HG02763 (cell line): ENCODE measurements at regions not wholly inside any gene's neighbourhood (a gene's known extent, or its start where the extent isn't known, plus 50 kb on each side); places are given as distances from the start of the nearest gene placed in this dataset.
A peak's percentile ranks its signal among the peaks of the same experiment; 100 is the strongest.
"Not testable (repeated sequence)": the region's sequence is repeated elsewhere in the genome, so short reads cannot be mapped to it uniquely, and the experiment has no call there.

Experiments
- ATAC-seq: cut with Tn5 transposase; IDR thresholded peaks from one replicate; pipeline ENCODE4 v1.9.1; 2021; ENCODE audit warnings: mild to moderate bottlenecking, moderate library complexity; ENCODE audit not compliant: unreplicated experiment

- no peak for ATAC-seq
Measured at GRCh38 chrX:121407627-121408026, 360.2 kb downstream of the GLUD2 start.

- not testable (repeated sequence) for ATAC-seq
Measured at GRCh38 chrX:121431514-121431913, 384.1 kb downstream of the GLUD2 start.

GRCh38 chrX:121433289-121433688 is 385.9 kb downstream of the GLUD2 start:
- no peak for ATAC-seq

GRCh38 chrX:121437666-121438065 is 390.3 kb downstream of the GLUD2 start:
- ATAC-seq: not testable (repeated sequence)

- ATAC-seq: peak; percentile 58
Measured at GRCh38 chrX:121455890-121456289, 408.5 kb downstream of the GLUD2 start.

- ATAC-seq: peak; percentile 91
Measured at GRCh38 chrX:121456315-121456714, 408.9 kb downstream of the GLUD2 start.

- ATAC-seq: no peak
Measured at GRCh38 chrX:121457096-121457495, 409.7 kb downstream of the GLUD2 start.

- no peak for ATAC-seq
Measured at GRCh38 chrX:121479406-121479805, 432.0 kb downstream of the GLUD2 start.

- ATAC-seq: no peak
Measured at GRCh38 chrX:121496966-121497365, 449.6 kb downstream of the GLUD2 start.

GRCh38 chrX:121504153-121504552 is 456.7 kb downstream of the GLUD2 start:
- ATAC-seq: no peak

GRCh38 chrX:121546317-121546716 is 498.9 kb downstream of the GLUD2 start:
- no peak for ATAC-seq

GRCh38 chrX:121558886-121559285 is 511.5 kb downstream of the GLUD2 start:
- ATAC-seq: no peak

GRCh38 chrX:121562616-121563015 is 515.2 kb downstream of the GLUD2 start:
- ATAC-seq: no peak

- peak; percentile 52 for ATAC-seq
Measured at GRCh38 chrX:121569609-121570008, 522.2 kb downstream of the GLUD2 start.

- ATAC-seq: peak; percentile 72
Measured at GRCh38 chrX:121570072-121570841, 522.8 kb downstream of the GLUD2 start.

GRCh38 chrX:121571333-121571732 is 523.9 kb downstream of the GLUD2 start:
- no peak for ATAC-seq

- ATAC-seq: not testable (repeated sequence)
Measured at GRCh38 chrX:121574384-121574783, 527.0 kb downstream of the GLUD2 start.

- ATAC-seq: peak; percentile 64
Measured at GRCh38 chrX:121579016-121579760, 531.8 kb downstream of the GLUD2 start.

- no peak for ATAC-seq
Measured at GRCh38 chrX:121581885-121582284, 534.5 kb downstream of the GLUD2 start.

- ATAC-seq: no peak
Measured at GRCh38 chrX:121585626-121586025, 538.2 kb downstream of the GLUD2 start.

- ATAC-seq: no peak
Measured at GRCh38 chrX:121592884-121593283, 545.5 kb downstream of the GLUD2 start.

- ATAC-seq: no peak
Measured at GRCh38 chrX:121598356-121598755, 550.9 kb downstream of the GLUD2 start.
